ENCODE measurements at regions not wholly inside any gene's neighbourhood (a gene's known extent, or its start where the extent isn't known, plus 50 kb on each side); places are given as distances from the start of the nearest gene placed in this dataset.

- Histone ChIP-seq H3K27ac (ENCODE audit: low read length) (no peak overlapping the region), H3K36me3 (ENCODE audit: control insufficient read depth, insufficient read depth, low read length) (no peaks in the 10 kb centered on the region), H3K4me1 (ENCODE audit: control insufficient read depth, insufficient read depth, low read length) (no peaks in the 10 kb centered on the region), H3K9me3 (ENCODE audit: control insufficient read depth, insufficient read depth, low read depth, low read length) (no peaks in the 10 kb centered on the region), H3K4me3 (ENCODE audit: low read depth in 2 of 2, low read length in 2 of 2) (no peak overlapping the region), H3K27me3 (ENCODE audit: control insufficient read depth, insufficient read depth, low read length) (no peaks in the 10 kb centered on the region)
- in situ Hi-C loops (cut with HindIII; ENCODE audit: low pct_unique_long_range_greater_than_20kb, low sequenced_read_pairs), result no loop called here
- ATAC-seq, result no peak
- CTCF ChIA-PET, result no interaction called here
- intact Hi-C loops (cut with micrococcal nuclease; ENCODE audit: unreplicated experiment), result no loop called here
- POLR2A ChIA-PET, result no interaction called here
- TF ChIP-seq TCF7L2 (IDR thresholded peaks at IDR 0.05; ENCODE audit: low read depth, low read length) (no peak), CTCF (IDR thresholded peaks at IDR 0.05) (no peak), REST (IDR thresholded peaks at IDR 0.05; ENCODE audit: insufficient read depth in 1 of 2, low read depth in 2 of 2, low read length in 1 of 2) (no peak), POLR2AphosphoS5 (IDR thresholded peaks at IDR 0.05; ENCODE audit: low read depth, low read length) (no peak), SIN3A (IDR thresholded peaks at IDR 0.05; ENCODE audit: borderline replicate concordance, insufficient read depth, low read depth, low read length) (no peak)
- no peak for DNase-seq (ENCODE audit: low read depth, low spot score)
- no TSS peak for BruUV-seq (replicated peaks)
Measured at GRCh38 chr4:154044742-154045485, 256.0 kb upstream of the SFRP2 start.

- Histone ChIP-seq H3K4me3 (ENCODE audit: low read depth in 2 of 2, low read length in 2 of 2) (no peak overlapping the region), H3K9me3 (ENCODE audit: control insufficient read depth, insufficient read depth, low read depth, low read length) (no peaks in the 10 kb centered on the region), H3K27ac (ENCODE audit: low read length) (no peak overlapping the region), H3K27me3 (ENCODE audit: control insufficient read depth, insufficient read depth, low read length) (no peaks in the 10 kb centered on the region), H3K36me3 (ENCODE audit: control insufficient read depth, insufficient read depth, low read length) (no peaks in the 10 kb centered on the region), H3K4me1 (ENCODE audit: control insufficient read depth, insufficient read depth, low read length) (no peaks in the 10 kb centered on the region)
- CTCF ChIA-PET, result no interaction called here
- POLR2A ChIA-PET, result no interaction called here
- TF ChIP-seq SIN3A (IDR thresholded peaks at IDR 0.05; ENCODE audit: borderline replicate concordance, insufficient read depth, low read depth, low read length) (no peak), CTCF (IDR thresholded peaks at IDR 0.05) (no peak), POLR2AphosphoS5 (IDR thresholded peaks at IDR 0.05; ENCODE audit: low read depth, low read length) (no peak), TCF7L2 (IDR thresholded peaks at IDR 0.05; ENCODE audit: low read depth, low read length) (no peak), REST (IDR thresholded peaks at IDR 0.05; ENCODE audit: insufficient read depth in 1 of 2, low read depth in 2 of 2, low read length in 1 of 2) (no peak)
- DNase-seq (ENCODE audit: low read depth, low spot score) (no peak), ATAC-seq (no peak)
- intact Hi-C loops (cut with micrococcal nuclease; ENCODE audit: unreplicated experiment), result no loop called here
- BruUV-seq (replicated peaks), result no TSS peak
- in situ Hi-C loops (cut with HindIII; ENCODE audit: low pct_unique_long_range_greater_than_20kb, low sequenced_read_pairs), result no loop called here
Measured at GRCh38 chr4:154044108-154044531, 255.2 kb upstream of the SFRP2 start.
